ENCODE measurements at regions not wholly inside any gene's neighbourhood (a gene's known extent, or its start where the extent isn't known, plus 50 kb on each side); places are given as distances from the start of the nearest gene placed in this dataset.
"Not testable (repeated sequence)": the region's sequence is repeated elsewhere in the genome, so short reads cannot be mapped to it uniquely, and the experiment has no call there.

GRCh38 chr1:146710838-146711521, 227.1 kb upstream of the NBPF12 start:
- DNase-seq (ENCODE audit: low read depth), result peak; percentile 0
- CTCF ChIA-PET; POLR2A ChIA-PET; H3K36me3 ChIP-seq (ENCODE audit: control insufficient read depth, insufficient read depth, low read length); H3K27me3 ChIP-seq (ENCODE audit: control insufficient read depth, insufficient read depth, low read length); H3K4me3 ChIP-seq (ENCODE audit: low read depth, low read length): not testable (repeated sequence)
- TF ChIP-seq, protein P1, sequence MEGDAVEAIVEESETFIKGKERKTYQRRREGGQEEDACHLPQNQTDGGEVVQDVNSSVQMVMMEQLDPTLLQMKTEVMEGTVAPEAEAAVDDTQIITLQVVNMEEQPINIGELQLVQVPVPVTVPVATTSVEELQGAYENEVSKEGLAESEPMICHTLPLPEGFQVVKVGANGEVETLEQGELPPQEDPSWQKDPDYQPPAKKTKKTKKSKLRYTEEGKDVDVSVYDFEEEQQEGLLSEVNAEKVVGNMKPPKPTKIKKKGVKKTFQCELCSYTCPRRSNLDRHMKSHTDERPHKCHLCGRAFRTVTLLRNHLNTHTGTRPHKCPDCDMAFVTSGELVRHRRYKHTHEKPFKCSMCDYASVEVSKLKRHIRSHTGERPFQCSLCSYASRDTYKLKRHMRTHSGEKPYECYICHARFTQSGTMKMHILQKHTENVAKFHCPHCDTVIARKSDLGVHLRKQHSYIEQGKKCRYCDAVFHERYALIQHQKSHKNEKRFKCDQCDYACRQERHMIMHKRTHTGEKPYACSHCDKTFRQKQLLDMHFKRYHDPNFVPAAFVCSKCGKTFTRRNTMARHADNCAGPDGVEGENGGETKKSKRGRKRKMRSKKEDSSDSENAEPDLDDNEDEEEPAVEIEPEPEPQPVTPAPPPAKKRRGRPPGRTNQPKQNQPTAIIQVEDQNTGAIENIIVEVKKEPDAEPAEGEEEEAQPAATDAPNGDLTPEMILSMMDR (IDR thresholded peaks at IDR 0.05; ENCODE audit: insufficient read depth, low read depth, low read length), result 0 out of 2 replicates have a peak, but pooled peaks have one; percentile 17

- DNase-seq (ENCODE audit: low read depth); H3K4me3 ChIP-seq (ENCODE audit: low read depth, low read length); POLR2A ChIA-PET; H3K36me3 ChIP-seq (ENCODE audit: control insufficient read depth, insufficient read depth, low read length); H3K27me3 ChIP-seq (ENCODE audit: control insufficient read depth, insufficient read depth, low read length); CTCF ChIA-PET: not testable (repeated sequence)
Measured at GRCh38 chr1:146709302-146709701, 228.8 kb upstream of the NBPF12 start.

DNA sequence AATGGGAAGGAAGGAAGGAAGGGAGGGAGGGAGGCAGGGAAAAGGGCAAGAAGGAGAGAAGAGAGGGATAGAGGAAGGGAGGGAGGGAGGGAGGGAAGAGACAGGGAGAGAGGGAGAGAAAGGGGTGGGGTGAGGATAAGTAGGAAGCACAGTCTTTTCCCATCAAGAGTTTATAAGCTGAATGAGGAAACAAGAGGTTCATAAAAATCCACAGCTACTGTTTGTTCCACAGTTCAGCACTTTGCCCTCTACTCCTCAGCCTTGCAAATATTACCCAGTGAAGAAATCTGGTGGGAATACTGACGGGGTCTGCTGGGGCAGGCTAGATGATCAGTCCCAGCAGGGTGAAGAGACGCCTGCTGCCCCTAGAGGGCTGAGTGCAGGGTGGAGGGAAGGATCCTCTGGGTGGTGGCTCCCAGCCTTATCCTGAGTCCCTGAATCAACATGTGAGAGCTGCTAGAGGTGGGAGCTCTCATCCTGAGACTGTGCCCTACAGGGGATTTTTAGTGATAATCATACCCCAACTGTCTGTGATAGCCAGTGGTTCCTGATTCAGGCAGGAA, 233.9 kb upstream of the NBPF12 start:
- DNase-seq (ENCODE audit: low read depth); H3K36me3 ChIP-seq (ENCODE audit: control insufficient read depth, insufficient read depth, low read length); H3K27me3 ChIP-seq (ENCODE audit: control insufficient read depth, insufficient read depth, low read length); H3K4me3 ChIP-seq (ENCODE audit: low read depth, low read length); CTCF ChIA-PET; POLR2A ChIA-PET: not testable (repeated sequence)

DNA sequence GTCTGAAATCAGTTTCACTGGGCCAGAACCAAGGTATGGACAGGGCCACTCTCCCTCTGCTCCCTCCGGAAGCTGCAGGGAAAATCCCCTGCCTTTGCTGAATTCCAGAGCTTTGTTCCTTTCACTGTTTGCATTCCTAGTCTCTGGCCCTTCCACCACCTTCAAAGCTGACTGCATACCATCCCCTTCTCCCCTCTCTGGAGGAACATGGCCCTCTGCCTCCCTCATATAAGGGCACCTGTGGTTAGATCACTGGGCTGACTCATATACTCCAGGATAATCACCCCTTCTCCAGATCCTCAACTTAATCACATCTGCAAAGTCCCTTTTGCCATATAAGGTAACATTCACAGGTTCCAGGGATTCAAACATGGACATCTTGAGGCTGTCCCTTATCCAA, 236.8 kb upstream of the NBPF12 start:
- H3K4me3 ChIP-seq (ENCODE audit: low read depth, low read length); CTCF ChIA-PET; DNase-seq (ENCODE audit: low read depth); H3K27me3 ChIP-seq (ENCODE audit: control insufficient read depth, insufficient read depth, low read length); POLR2A ChIA-PET; H3K36me3 ChIP-seq (ENCODE audit: control insufficient read depth, insufficient read depth, low read length): not testable (repeated sequence)

- H3K27me3 ChIP-seq (ENCODE audit: control insufficient read depth, insufficient read depth, low read length); DNase-seq (ENCODE audit: low read depth); CTCF ChIA-PET; POLR2A ChIA-PET; H3K4me3 ChIP-seq (ENCODE audit: low read depth, low read length); H3K36me3 ChIP-seq (ENCODE audit: control insufficient read depth, insufficient read depth, low read length): not testable (repeated sequence)
Measured at GRCh38 chr1:146695388-146695787, 242.7 kb upstream of the NBPF12 start.

DNA sequence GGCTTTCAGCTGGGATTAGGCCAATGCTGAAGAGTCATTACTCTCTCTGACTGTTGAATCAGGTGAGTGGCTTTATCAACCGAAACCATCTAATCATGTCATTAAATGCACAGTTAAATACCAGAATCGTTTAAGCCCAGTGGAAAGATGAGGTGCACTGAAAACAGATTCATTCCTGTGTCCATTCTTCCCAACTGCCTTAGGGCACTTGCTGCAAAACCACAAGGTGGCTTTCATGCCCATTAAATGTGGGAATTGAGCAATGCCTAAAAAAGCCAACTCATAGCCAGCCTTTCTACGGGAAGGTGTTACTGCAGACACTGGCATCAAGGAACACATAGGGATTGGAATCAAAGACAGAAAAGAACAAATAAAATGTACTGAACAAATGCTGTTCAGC, 246.3 kb upstream of the NBPF12 start:
- H3K27me3 ChIP-seq (ENCODE audit: control insufficient read depth, insufficient read depth, low read length); DNase-seq (ENCODE audit: low read depth); POLR2A ChIA-PET; H3K4me3 ChIP-seq (ENCODE audit: low read depth, low read length); CTCF ChIA-PET; H3K36me3 ChIP-seq (ENCODE audit: control insufficient read depth, insufficient read depth, low read length): not testable (repeated sequence)

GRCh38 chr1:146688893-146689292, 249.2 kb upstream of the NBPF12 start:
- POLR2A ChIA-PET; H3K27me3 ChIP-seq (ENCODE audit: control insufficient read depth, insufficient read depth, low read length); H3K36me3 ChIP-seq (ENCODE audit: control insufficient read depth, insufficient read depth, low read length); H3K4me3 ChIP-seq (ENCODE audit: low read depth, low read length); DNase-seq (ENCODE audit: low read depth); CTCF ChIA-PET: not testable (repeated sequence)

DNA sequence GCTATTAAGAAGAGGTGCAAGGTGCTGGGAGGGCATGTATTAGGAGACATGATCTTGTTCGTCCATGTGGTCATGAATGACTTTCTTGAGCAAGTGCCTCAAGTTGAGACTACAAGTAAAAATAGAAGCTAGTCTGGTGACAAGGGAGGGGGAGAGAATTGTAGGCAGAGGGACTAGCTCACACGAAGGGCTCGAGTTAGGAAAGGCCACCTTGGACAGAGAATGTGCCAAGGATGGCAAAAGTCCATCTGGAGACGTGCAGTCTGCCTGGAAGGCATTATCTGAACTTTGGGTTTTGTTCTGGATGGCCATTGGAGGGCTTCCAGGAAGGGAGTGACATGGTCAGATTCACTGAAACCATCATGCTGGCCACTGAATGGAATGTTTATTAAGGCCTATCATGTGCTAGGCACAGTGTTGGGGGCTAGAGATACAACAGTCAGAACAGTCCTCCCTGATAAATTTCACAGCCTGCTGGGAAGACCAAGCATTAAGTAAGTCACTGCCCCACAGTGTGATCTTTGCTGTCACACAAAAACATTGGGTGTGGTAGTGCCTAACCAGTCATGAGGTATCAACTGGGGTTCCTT, 251.3 kb upstream of the NBPF12 start:
- POLR2A ChIA-PET; H3K27me3 ChIP-seq (ENCODE audit: control insufficient read depth, insufficient read depth, low read length); H3K36me3 ChIP-seq (ENCODE audit: control insufficient read depth, insufficient read depth, low read length); DNase-seq (ENCODE audit: low read depth); H3K4me3 ChIP-seq (ENCODE audit: low read depth, low read length); CTCF ChIA-PET: not testable (repeated sequence)

DNA sequence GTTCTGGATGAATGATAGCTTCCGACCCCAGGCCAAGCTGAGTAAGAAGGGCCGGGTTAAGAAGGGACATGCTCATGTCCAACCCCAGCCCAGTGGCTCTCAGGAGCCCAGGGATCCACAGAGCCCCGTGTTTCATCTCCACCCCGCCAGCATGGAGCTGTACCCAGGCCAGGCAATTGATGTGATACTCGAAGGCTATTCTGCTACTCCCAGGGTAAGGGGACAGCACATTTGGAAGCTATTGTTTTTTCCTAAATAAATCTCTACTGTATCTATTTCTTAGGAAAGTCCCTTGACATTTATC, 255.0 kb upstream of the NBPF12 start:
- H3K36me3 ChIP-seq (ENCODE audit: control insufficient read depth, insufficient read depth, low read length); H3K27me3 ChIP-seq (ENCODE audit: control insufficient read depth, insufficient read depth, low read length); H3K4me3 ChIP-seq (ENCODE audit: low read depth, low read length); POLR2A ChIA-PET; CTCF ChIA-PET; DNase-seq (ENCODE audit: low read depth): not testable (repeated sequence)

- H3K27me3 ChIP-seq (ENCODE audit: control insufficient read depth, insufficient read depth, low read length); POLR2A ChIA-PET; CTCF ChIA-PET; H3K4me3 ChIP-seq (ENCODE audit: low read depth, low read length); H3K36me3 ChIP-seq (ENCODE audit: control insufficient read depth, insufficient read depth, low read length): not testable (repeated sequence)
- DNase-seq (ENCODE audit: low read depth), result peak; percentile 38
Measured at GRCh38 chr1:146682227-146683125, 255.6 kb upstream of the NBPF12 start.

DNA sequence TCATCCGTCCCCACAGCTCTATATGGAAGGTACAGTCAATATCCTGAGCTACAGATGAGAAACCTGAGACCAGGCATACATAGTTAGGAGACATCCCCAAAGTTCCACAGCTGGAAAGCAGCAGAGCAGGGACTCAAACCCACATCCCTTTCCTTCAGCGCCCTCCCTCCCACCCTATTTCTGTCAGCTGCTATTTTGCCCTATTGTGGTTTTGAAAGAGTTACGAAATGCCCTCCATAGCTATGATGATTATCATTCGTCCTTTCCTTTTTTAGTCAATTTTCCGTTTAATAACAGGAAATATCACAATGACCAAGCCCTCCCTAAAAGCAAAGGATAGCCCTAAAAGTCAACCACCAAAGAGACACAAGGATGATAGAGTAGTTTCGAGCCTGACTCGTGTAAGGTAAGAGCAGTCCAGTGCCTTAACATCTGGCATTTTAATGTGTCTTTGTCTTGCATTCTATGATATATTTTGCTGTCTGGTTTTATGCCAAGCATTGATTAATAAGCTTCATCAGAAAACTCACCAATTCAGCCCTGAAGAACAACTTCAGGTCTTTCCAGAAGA, 264.3 kb upstream of the NBPF12 start:
- DNase-seq (ENCODE audit: low read depth); H3K36me3 ChIP-seq (ENCODE audit: control insufficient read depth, insufficient read depth, low read length); CTCF ChIA-PET; H3K27me3 ChIP-seq (ENCODE audit: control insufficient read depth, insufficient read depth, low read length); H3K4me3 ChIP-seq (ENCODE audit: low read depth, low read length); POLR2A ChIA-PET: not testable (repeated sequence)

DNA sequence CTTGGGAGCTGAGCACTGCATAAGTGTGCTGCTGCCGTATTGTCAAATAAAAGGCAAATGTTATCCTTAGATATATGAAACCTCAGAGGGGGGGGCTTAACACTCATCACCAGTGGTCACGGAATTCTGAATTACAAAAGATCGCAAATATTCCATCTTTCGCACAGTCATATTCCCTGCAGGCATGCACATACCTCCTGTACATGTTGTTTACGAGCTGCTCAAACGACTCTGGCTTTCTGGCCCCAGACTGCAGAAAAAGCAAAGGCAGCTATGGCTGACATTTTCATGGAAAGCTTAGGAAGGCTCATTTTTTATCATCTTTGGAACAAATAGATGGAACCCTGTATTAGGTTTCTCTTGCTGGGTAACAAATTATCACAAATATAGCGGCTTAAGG, 265.5 kb upstream of the NBPF12 start:
- DNase-seq (ENCODE audit: low read depth); H3K27me3 ChIP-seq (ENCODE audit: control insufficient read depth, insufficient read depth, low read length); CTCF ChIA-PET; H3K36me3 ChIP-seq (ENCODE audit: control insufficient read depth, insufficient read depth, low read length); H3K4me3 ChIP-seq (ENCODE audit: low read depth, low read length); POLR2A ChIA-PET: not testable (repeated sequence)

All from BJ (cell line).